ENCODE measurements at regions not wholly inside any gene's neighbourhood (a gene's known extent, or its start where the extent isn't known, plus 50 kb on each side); places are given as distances from the start of the nearest gene placed in this dataset.

DNA sequence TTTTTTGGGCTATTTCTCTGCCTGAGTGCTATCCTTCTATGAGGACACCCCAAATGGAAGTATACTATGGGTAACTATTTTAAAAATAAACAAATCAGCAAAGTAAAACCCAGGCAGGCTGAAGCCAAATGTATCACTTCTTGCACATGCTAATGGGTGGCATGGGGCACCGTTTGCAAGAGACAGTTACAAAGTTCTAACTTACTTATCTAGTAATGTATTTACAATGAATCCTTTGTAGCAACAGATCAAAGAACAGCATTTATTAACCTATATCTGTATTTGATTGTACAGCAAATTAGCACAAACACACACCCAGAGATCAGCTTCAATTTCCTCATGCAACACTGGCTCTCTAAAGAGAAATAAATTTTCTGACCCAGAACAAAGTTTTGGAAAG lies 225.5 kb downstream of the ZNF674 start:
- no peak overlapping the region for H2BK5ac ChIP-seq (ENCODE audit: insufficient read length, low read length)
- H3K9me3 ChIP-seq (ENCODE audit: control insufficient read depth, low read depth, low read length), result no peaks in the 10 kb centered on the region
- WGBS (ENCODE audit: extremely low coverage, insufficient read length, low lambda C conversion rate), result no CpG with 5 or more reads among the region's 1 CpG
- no peak overlapping the region for H3K23ac ChIP-seq (ENCODE audit: insufficient read length, low read depth, low read length)
- no peak overlapping the region for H3K18ac ChIP-seq (ENCODE audit: insufficient read length, low read depth, low read length)
- H3T11ph ChIP-seq (ENCODE audit: low read length), result no peak overlapping the region
- peaks cover 0 to 8% (median 5%) of the 10 kb centered on the region in 3 experiments; a peak in 4 of 7 replicates for H3K36me3 Mint-ChIP-seq (ENCODE audit: insufficient read depth in 1 of 3, low read depth in 3 of 3)
- no peaks in the 10 kb centered on the region for H4K20me1 ChIP-seq (ENCODE audit: control insufficient read depth, insufficient read depth, insufficient read length)
- H3K4me2 ChIP-seq (ENCODE audit: insufficient read depth, insufficient read length, low read length), result no peak overlapping the region
- no peak overlapping the region for H4K8ac ChIP-seq (replicated peaks; ENCODE audit: insufficient read length, low read depth, low read length)
- H3K4me1 Mint-ChIP-seq, result peaks cover 19 to 26% of the 10 kb centered on the region in 2 experiments
- peaks cover 59 to 75% of the 10 kb centered on the region in 2 experiments for H3K9me3 Mint-ChIP-seq
- DNase-seq, result no peak
- no peak overlapping the region for H2AK5ac ChIP-seq (ENCODE audit: insufficient read length, low read length)
- no peaks in the 10 kb centered on the region for H3K23me2 ChIP-seq (ENCODE audit: insufficient read length, low read depth, low read length, poor library complexity, severe bottlenecking)
- H3K27ac ChIP-seq (ENCODE audit: insufficient read length, low read depth, low read length), result no peak overlapping the region
- H3K9ac ChIP-seq (ENCODE audit: extremely low read depth, insufficient read length, low read length), result no peak overlapping the region
- no peak overlapping the region for H4K91ac ChIP-seq (ENCODE audit: insufficient read length, low read depth, low read length)
- H4K5ac ChIP-seq (ENCODE audit: insufficient read length, low read depth, low read length), result no peak overlapping the region
- H3K14ac ChIP-seq (ENCODE audit: insufficient read depth, low read length), result no peak overlapping the region
- TF ChIP-seq CTCF (conservative IDR thresholded peaks at IDR 0.05), result no peak
- H2BK20ac ChIP-seq (ENCODE audit: low read depth, low read length, poor library complexity, severe bottlenecking), result no peak overlapping the region
- H2BK12ac ChIP-seq (ENCODE audit: insufficient read length, low read depth, low read length), result no peak overlapping the region
- H3K79me1 ChIP-seq (ENCODE audit: insufficient read depth, low read depth, low read length, poor library complexity, severe bottlenecking), result no peaks in the 10 kb centered on the region
- no peak overlapping the region for H3K4ac ChIP-seq (ENCODE audit: low read depth, low read length)
- H2BK15ac ChIP-seq (ENCODE audit: low read depth, low read length), result no peak overlapping the region
- no peaks in the 10 kb centered on the region for H3K27me3 ChIP-seq (ENCODE audit: insufficient read depth, low read length)
- no peak overlapping the region for H3K4me3 Mint-ChIP-seq
- no peaks in the 10 kb centered on the region for H3K79me2 ChIP-seq (ENCODE audit: insufficient read depth, low read length)
- no peak overlapping the region for H3K56ac ChIP-seq (ENCODE audit: insufficient read length, low read depth, low read length)
- no peak overlapping the region for H2BK120ac ChIP-seq (ENCODE audit: low read depth, low read length, poor library complexity, severe bottlenecking)
- H3K27me3 Mint-ChIP-seq (ENCODE audit: low read depth), result no peaks in the 10 kb centered on the region
- H2AFZ ChIP-seq (ENCODE audit: low read length), result no peak overlapping the region
- peaks cover 12% of the 10 kb centered on the region; the same call in 1 of the 2 replicates for H3K4me1 ChIP-seq (ENCODE audit: insufficient read depth, low read length)
- no peak overlapping the region for H3K27ac Mint-ChIP-seq
